SKM-1 treated with dmso at 0.1 percent for 144 hours (cell line): ENCODE measurements at regions not wholly inside any gene's neighbourhood (a gene's known extent, or its start where the extent isn't known, plus 50 kb on each side); places are given as distances from the start of the nearest gene placed in this dataset.

Experiments used
- DNase-seq: peaks from one replicate; lab custom pipeline; 2025; ENCODE audit not compliant: unreplicated experiment; lab: John Stamatoyannopoulos, UW

DNA sequence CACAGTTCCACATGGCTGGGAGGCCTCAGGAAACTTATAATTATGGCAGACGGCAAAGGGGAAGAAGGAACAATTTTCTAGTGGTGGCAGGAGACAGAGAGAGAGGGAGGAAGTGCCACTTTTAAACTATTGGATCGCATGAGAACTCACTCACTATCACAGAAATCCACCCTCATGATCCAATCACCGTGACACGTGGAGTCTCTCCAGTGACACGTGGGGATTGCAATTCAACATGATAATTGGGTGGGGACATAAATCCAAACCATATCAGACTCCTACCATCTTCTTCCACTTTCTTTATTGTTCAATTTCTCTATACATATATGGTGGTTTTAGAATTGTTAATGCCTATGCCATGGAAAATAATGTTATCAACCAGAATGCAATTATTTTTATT, 103.7 kb upstream of the SYT1 start:
- no peak for DNase-seq

DNA sequence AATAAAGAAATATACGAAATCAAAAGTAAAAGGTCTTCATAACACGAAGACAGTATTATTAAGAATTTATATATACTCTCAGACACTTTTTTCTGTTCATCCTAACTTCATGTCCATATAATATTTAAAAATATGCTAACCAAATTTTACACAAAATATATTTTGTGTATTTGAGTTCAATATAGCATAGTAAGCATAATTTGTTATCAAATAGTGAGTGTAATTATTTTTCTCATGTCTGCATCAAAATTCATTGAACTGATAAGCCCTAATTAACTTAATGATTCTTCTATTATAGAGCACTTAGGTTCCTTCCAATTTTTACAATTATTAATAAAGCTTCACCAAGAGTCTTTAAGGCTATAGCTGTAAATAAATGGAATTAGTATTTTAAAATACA, 99.7 kb upstream of the SYT1 start:
- DNase-seq, result no peak

DNA sequence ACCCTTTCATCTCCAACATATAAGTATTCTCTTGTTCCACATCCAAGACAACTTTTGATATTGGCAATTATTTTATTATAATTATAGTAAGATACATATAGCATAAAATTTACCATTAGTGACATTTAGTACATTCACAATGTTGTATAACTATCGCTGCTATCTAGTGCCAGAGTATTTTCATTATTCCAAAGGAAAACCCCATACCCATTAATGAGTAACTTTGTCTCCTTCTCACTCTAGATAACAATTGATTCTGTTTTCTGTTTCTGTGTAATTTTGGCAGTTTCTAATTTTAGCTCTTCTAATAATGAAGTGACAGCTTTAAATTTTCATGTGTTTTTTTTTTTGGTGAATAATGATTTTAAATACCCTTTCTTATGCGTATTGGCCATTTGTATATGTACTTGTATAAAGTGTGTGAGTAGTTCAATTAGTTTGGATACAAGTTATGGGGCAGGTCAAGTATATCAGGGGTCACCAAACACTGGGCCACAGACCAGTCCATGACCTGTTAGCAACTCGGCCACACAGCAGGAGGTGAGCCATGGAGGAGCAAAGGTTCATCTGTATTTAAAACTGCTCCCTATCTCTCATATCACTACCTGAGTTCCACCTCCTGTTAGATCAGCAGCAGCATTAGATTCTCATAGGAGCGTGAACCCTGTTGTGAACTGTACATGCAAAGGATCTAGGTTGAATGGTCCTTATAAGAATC, 97.2 kb upstream of the SYT1 start:
- DNase-seq, result no peak

- no peak for DNase-seq
Observed at GRCh38 chr12:78778339-78778738, 86.2 kb upstream of the SYT1 start.

DNA sequence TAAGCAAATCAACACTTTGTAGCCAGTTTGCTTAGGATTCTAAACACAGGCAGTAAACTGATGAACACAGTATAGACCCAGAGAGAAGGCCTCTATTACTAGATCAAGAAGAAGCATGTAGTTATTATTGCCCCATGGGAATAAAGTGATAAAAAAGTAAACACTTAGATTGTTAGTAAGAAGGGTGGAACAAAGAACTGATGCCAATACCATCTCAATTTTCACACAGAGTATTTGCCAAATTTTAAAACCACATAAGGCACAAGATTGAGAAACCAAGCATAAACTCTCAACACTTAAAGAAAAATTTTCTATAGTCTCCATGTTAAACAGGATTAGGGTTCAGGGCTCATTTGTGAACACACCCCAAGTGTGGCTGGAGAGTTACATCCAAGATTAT, 77.0 kb upstream of the SYT1 start:
- DNase-seq, result no peak

DNA sequence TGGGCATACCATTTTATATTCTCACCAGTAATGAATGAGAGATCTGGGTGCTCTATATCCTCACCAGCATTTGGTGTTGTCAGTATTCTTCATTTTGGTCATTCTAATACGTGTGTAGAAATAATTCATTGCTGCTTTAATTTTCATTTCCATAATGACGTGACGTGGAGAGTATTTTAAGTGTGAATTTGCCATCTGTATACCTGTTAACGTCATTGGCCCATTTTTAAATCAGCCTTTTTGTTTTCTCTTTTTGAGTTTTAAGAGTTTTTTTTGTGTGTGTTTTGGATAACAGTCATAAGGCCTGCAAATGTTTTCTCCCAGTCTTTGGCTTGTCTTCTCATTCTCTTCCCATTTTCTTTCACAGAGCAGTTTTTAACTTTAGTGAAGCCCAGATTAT, 74.4 kb upstream of the SYT1 start:
- DNase-seq, result no peak

GRCh38 chr12:78792052-78792698, 72.4 kb upstream of the SYT1 start:
- DNase-seq, result no peak

GRCh38 chr12:78793491-78793890, 71.1 kb upstream of the SYT1 start:
- no peak for DNase-seq

DNA sequence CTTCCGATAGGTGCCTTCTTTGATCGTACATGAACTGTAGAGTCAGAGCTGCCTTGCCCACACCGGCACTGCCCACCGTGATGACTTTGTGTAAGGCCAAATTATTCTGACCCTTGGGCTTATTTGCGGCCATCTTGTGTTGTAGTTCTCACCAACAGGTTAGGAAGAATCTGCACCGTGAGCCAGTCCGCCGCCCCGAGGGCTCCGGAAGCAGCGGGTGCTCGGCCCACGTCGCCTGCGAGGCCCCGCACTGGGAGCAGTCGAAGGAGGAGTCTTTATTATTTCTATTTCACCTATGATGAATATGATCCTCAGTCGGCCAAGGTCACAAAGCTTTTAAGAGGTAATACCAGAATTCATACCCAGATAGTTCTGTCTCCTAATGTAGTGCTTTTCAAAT, 70.6 kb upstream of the SYT1 start:
- no peak for DNase-seq

DNA sequence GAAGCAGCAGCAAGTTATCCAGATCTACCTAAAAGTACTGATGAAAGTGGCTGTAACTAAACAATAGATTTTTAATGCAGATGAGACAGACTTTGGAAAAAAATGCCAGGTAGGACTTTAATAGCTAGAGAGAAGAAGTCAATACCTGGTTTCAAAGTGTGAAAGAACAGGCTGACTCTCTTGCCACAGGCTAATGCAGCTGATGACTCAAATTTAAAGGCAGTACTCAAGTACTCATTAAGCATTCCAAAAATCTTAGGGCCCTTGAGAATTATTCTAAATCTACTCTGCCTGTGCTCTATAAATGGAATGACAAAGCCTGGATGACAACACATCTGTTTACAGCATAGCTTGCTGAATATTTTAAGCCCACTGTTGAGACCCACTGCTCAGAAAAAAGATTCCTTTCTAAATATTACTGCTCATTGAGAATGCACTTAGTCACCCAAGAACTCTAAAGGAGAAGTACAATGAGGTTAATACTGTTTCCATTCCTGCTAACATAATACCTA, 68.6 kb upstream of the SYT1 start:
- no peak for DNase-seq

DNA sequence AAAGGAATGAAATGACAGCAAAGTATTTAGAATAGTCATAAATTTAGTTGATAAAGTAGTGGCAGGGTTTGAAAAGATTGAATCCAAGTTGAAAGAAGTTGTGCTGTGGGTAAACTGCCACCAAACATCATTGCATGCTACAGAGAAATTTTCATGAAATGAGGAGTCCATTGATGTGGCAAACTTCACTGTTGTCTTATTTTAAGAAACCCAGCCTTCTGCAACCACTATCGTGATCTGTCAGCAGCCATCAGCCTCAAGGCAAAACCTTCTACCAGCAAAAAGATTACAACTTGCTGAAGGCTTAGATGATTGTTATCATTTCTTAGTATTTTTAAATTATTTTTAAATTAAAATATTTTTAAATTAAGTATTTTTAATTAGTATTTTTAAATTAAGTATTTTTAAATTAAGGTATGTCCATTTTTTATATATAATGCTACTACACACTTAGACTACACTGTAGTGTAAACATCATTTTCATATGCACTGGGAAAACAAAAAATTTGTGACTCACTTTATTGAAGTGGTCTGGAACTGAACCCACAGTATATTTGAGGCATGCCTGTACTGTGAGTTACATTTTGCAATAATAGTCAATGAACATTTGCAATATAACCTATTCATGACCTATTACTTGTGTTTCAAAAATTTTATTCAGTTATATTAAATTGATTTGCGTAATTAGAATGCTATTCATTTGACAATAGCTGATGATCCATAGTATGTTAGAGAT, 67.2 kb upstream of the SYT1 start:
- DNase-seq, result no peak

- no peak for DNase-seq
Observed at GRCh38 chr12:78799649-78800048, 64.9 kb upstream of the SYT1 start.

- no peak for DNase-seq
Observed at GRCh38 chr12:78802593-78802992, 62.0 kb upstream of the SYT1 start.

GRCh38 chr12:78804262-78804661, 60.3 kb upstream of the SYT1 start:
- no peak for DNase-seq
